Suprapubic skin (tissue), 4 donors: ENCODE measurements at regions not wholly inside any gene's neighbourhood (a gene's known extent, or its start where the extent isn't known, plus 50 kb on each side); places are given as distances from the start of the nearest gene placed in this dataset.

Source experiments
- DNase-seq, 2 donors: peaks; one replicate each; pipeline ENCODE4 v3.0.0-alpha.2; 2019; ENCODE audit warnings: low spot score in 2 of 2
- H3K27ac ChIP-seq: fragments of 200-600 bp; sonication (generic); one replicate; pipeline ENCODE4 v1.5.1; 2019
- H3K27me3 ChIP-seq: fragments of 200-600 bp; sonication (generic); one replicate; pipeline ENCODE4 v1.5.1; 2019
- H3K36me3 ChIP-seq: fragments of 200-600 bp; sonication (generic); one replicate; pipeline ENCODE4 v1.5.1; 2019
- H3K4me1 ChIP-seq: fragments of 200-600 bp; sonication (generic); one replicate; pipeline ENCODE4 v1.5.1; 2019
- H3K4me3 ChIP-seq: fragments of 200-600 bp; sonication (generic); one replicate; pipeline ENCODE4 v1.5.1; 2019; ENCODE audit warnings: mild to moderate bottlenecking
- H3K9me3 ChIP-seq: fragments of 200-600 bp; sonication (generic); one replicate; pipeline ENCODE4 v1.5.1; 2019
- CTCF ChIP-seq, 2 donors: fragments of 200-600 bp in 1 of 2; fragments of 450-650 bp in 1 of 2; sonication (generic) in 1 of 2; IDR thresholded peaks; one replicate each; pipeline ENCODE4 v1.5.1; 2016 to 2019; ENCODE audit warnings: antibody characterized with exemption in 2 of 2, mild to moderate bottlenecking in 1 of 2, moderate library complexity in 1 of 2
- EP300 ChIP-seq: sonication (generic); formaldehyde crosslinking; IDR thresholded peaks from one replicate; pipeline ENCODE4 v1.6.1; 2017; ENCODE audit warnings: antibody characterized with exemption
- POLR2A ChIP-seq, 2 donors: fragments of 450-650 bp; IDR thresholded peaks; one replicate each; pipeline ENCODE4 v1.6.1; 2017; ENCODE audit warnings: antibody characterized with exemption in 2 of 2, mild to moderate bottlenecking in 2 of 2, moderate library complexity in 2 of 2
- POLR2AphosphoS5 ChIP-seq, 3 donors: sonication (generic); formaldehyde crosslinking; IDR thresholded peaks; one replicate each; pipeline ENCODE4 v1.6.1; 2017; ENCODE audit warnings: antibody characterized with exemption in 3 of 3
- WGBS: methylation state at CpG from one replicate; pipeline ENCODE4 v1.1.5; 2018; 5-methylcytosine and 5-hydroxymethylcytosine counted together

GRCh38 chr17:53490447-53490968 is 332.2 kb upstream of the KIF2B start:
- H3K4me1 ChIP-seq: no peaks in the 10 kb centered on the region
- no peak overlapping the region for H3K27ac ChIP-seq
- H3K9me3 ChIP-seq: no peaks in the 10 kb centered on the region
- no peak overlapping the region for H3K4me3 ChIP-seq
- no peaks in the 10 kb centered on the region for H3K36me3 ChIP-seq
- H3K27me3 ChIP-seq: no peaks in the 10 kb centered on the region
- TF ChIP-seq POLR2AphosphoS5 (IDR thresholded peaks at IDR 0.05) (no peak), EP300 (no peak), POLR2A (IDR thresholded peaks at IDR 0.05) (no peak), CTCF (IDR thresholded peaks at IDR 0.05) (no peak)
- no peak for DNase-seq

GRCh38 chr17:53483704-53484103 is 339.0 kb upstream of the KIF2B start:
- TF ChIP-seq CTCF (IDR thresholded peaks at IDR 0.05) (no peak), POLR2A (IDR thresholded peaks at IDR 0.05) (no peak), EP300 (no peak), POLR2AphosphoS5 (IDR thresholded peaks at IDR 0.05) (no peak)
- H3K4me1 ChIP-seq: no peaks in the 10 kb centered on the region
- no peaks in the 10 kb centered on the region for H3K36me3 ChIP-seq
- no peak for DNase-seq
- no peak overlapping the region for H3K27ac ChIP-seq
- 51% methylated on average over 1 of the region's 1 CpG for WGBS
- H3K9me3 ChIP-seq: no peaks in the 10 kb centered on the region
- no peaks in the 10 kb centered on the region for H3K27me3 ChIP-seq
- no peak overlapping the region for H3K4me3 ChIP-seq

- no peak for DNase-seq
- Histone ChIP-seq H3K27ac (no peak overlapping the region), H3K27me3 (no peaks in the 10 kb centered on the region), H3K36me3 (no peaks in the 10 kb centered on the region), H3K4me1 (no peaks in the 10 kb centered on the region), H3K4me3 (no peak overlapping the region), H3K9me3 (no peaks in the 10 kb centered on the region)
- TF ChIP-seq POLR2A (IDR thresholded peaks at IDR 0.05): no peak
- no peak for TF ChIP-seq EP300
- WGBS: 67% methylated on average over 3 of the region's 3 CpGs
Measured at GRCh38 chr17:53475002-53475401, 347.7 kb upstream of the KIF2B start.

- Histone ChIP-seq H3K9me3 (no peaks in the 10 kb centered on the region), H3K27me3 (no peaks in the 10 kb centered on the region), H3K4me3 (no peak overlapping the region), H3K27ac (no peak overlapping the region), H3K4me1 (no peaks in the 10 kb centered on the region), H3K36me3 (no peaks in the 10 kb centered on the region)
- 84% methylated on average over 1 of the region's 1 CpG for WGBS
- TF ChIP-seq POLR2AphosphoS5 (IDR thresholded peaks at IDR 0.05): no peak
- no peak for TF ChIP-seq CTCF (IDR thresholded peaks at IDR 0.05)
- TF ChIP-seq POLR2A (IDR thresholded peaks at IDR 0.05): no peak
- no peak for TF ChIP-seq EP300
- DNase-seq: no peak
Measured at GRCh38 chr17:53472586-53472985, 350.1 kb upstream of the KIF2B start.

- Histone ChIP-seq H3K9me3 (no peaks in the 10 kb centered on the region), H3K36me3 (no peaks in the 10 kb centered on the region), H3K4me3 (no peak overlapping the region), H3K27ac (no peak overlapping the region), H3K27me3 (no peaks in the 10 kb centered on the region), H3K4me1 (no peaks in the 10 kb centered on the region)
- 53% methylated on average over 7 of the region's 7 CpGs for WGBS
- TF ChIP-seq EP300 (no peak), POLR2A (IDR thresholded peaks at IDR 0.05) (no peak), CTCF (IDR thresholded peaks at IDR 0.05) (no peak), POLR2AphosphoS5 (IDR thresholded peaks at IDR 0.05) (no peak)
- no peak for DNase-seq
Measured at GRCh38 chr17:53471514-53471913, 351.2 kb upstream of the KIF2B start.

GRCh38 chr17:53470626-53471025 is 352.1 kb upstream of the KIF2B start:
- no peaks in the 10 kb centered on the region for H3K9me3 ChIP-seq
- WGBS: 61% methylated on average over 1 of the region's 1 CpG
- no peak overlapping the region for H3K27ac ChIP-seq
- no peaks in the 10 kb centered on the region for H3K36me3 ChIP-seq
- TF ChIP-seq EP300: no peak
- no peak for TF ChIP-seq POLR2A (IDR thresholded peaks at IDR 0.05)
- no peak for TF ChIP-seq POLR2AphosphoS5 (IDR thresholded peaks at IDR 0.05)
- no peak for TF ChIP-seq CTCF (IDR thresholded peaks at IDR 0.05)
- no peak for DNase-seq
- no peaks in the 10 kb centered on the region for H3K4me1 ChIP-seq
- H3K27me3 ChIP-seq: no peaks in the 10 kb centered on the region
- H3K4me3 ChIP-seq: no peak overlapping the region
